GM23338 (cell line): ENCODE measurements at regions not wholly inside any gene's neighbourhood (a gene's known extent, or its start where the extent isn't known, plus 50 kb on each side); places are given as distances from the start of the nearest gene placed in this dataset.

Experiments
- ATAC-seq: fragments of 200-7000 bp; cut with Tn5 transposase; 3 replicates; pipeline ENCODE4 v1.9.1; 2020
- DNase-seq: peaks from one replicate; pipeline ENCODE4 v3.0.0-alpha.2; 2015; ENCODE audit warnings: low spot score
- H2AFZ ChIP-seq: fragments of 200-600 bp; sonication (generic); 2 replicates; pipeline ENCODE4 v1.8.0; 2016; ENCODE audit warnings: antibody characterized with exemption, mild to moderate bottlenecking, moderate library complexity
- H3F3A ChIP-seq: fragments of 200-600 bp; sonication (generic); replicated peaks from 2 replicates; pipeline ENCODE4 v1.8.0; 2017; ENCODE audit warnings: antibody characterized with exemption, mixed run types, low read depth
- H3K27ac ChIP-seq: fragments of 200-600 bp; sonication (generic); 2 replicates; pipeline ENCODE4 v1.6.1; 2016; ENCODE audit warnings: low read depth
- H3K27me3 ChIP-seq: fragments of 200-600 bp; sonication (generic); 2 replicates; pipeline ENCODE4 v1.8.0; 2016; ENCODE audit warnings: mild to moderate bottlenecking, mixed run types, moderate library complexity; ENCODE audit not compliant: insufficient read depth
- H3K36me3 ChIP-seq: fragments of 200-600 bp; sonication (generic); 2 replicates; pipeline ENCODE4 v1.8.0; 2016; ENCODE audit warnings: mild to moderate bottlenecking; ENCODE audit not compliant: insufficient read depth
- H3K4me1 ChIP-seq: fragments of 200-600 bp; sonication (generic); 2 replicates; pipeline ENCODE4 v1.8.0; 2016; ENCODE audit warnings: mild to moderate bottlenecking, moderate library complexity; ENCODE audit not compliant: insufficient read depth
- H3K4me2 ChIP-seq: fragments of 200-600 bp; sonication (generic); 2 replicates; pipeline ENCODE4 v1.7.1; 2017; ENCODE audit warnings: mixed run types
- H3K4me3 ChIP-seq: fragments of 200-600 bp; sonication (generic); 2 replicates; pipeline ENCODE4 v1.6.1; 2016; ENCODE audit warnings: mixed run types
- H3K79me2 ChIP-seq: fragments of 200-600 bp; sonication (generic); replicated peaks from 2 replicates; pipeline ENCODE4 v1.8.0; 2017; ENCODE audit warnings: mild to moderate bottlenecking; ENCODE audit not compliant: insufficient read depth
- H3K9me2 ChIP-seq: fragments of 200-600 bp; sonication (generic); 2 replicates; pipeline ENCODE4 v1.8.0; 2017; ENCODE audit not compliant: insufficient read depth
- H4K20me1 ChIP-seq: fragments of 200-600 bp; sonication (generic); replicated peaks from 2 replicates; pipeline ENCODE4 v1.8.0; 2017; ENCODE audit warnings: mild to moderate bottlenecking; ENCODE audit not compliant: insufficient read depth
- H3K27ac Mint-ChIP-seq: 2 replicates; pipeline ENCODE4 v1.8.0; 2020; ENCODE audit warnings: inconsistent platforms, mild to moderate bottlenecking, moderate library complexity, mixed read lengths
- H3K27me3 Mint-ChIP-seq: 3 replicates; pipeline ENCODE4 v1.8.0; 2022; ENCODE audit warnings: low read depth, mild to moderate bottlenecking, moderate library complexity, mixed read lengths, inconsistent platforms; ENCODE audit not compliant: insufficient read depth, poor library complexity
- H3K36me3 Mint-ChIP-seq: 3 replicates; pipeline ENCODE4 v1.8.0; 2021; ENCODE audit warnings: low read depth, mild to moderate bottlenecking, inconsistent platforms, moderate library complexity, mixed read lengths
- H3K4me1 Mint-ChIP-seq: 3 replicates; pipeline ENCODE4 v1.8.0; 2020; ENCODE audit warnings: mild to moderate bottlenecking, inconsistent platforms, mixed read lengths
- H3K4me3 Mint-ChIP-seq: 3 replicates; pipeline ENCODE4 v1.8.0; 2021; ENCODE audit warnings: moderate library complexity, mild to moderate bottlenecking, inconsistent platforms, mixed read lengths
- H3K9me3 Mint-ChIP-seq: 3 replicates; pipeline ENCODE4 v1.8.0; 2020; ENCODE audit warnings: moderate library complexity, mild to moderate bottlenecking, inconsistent platforms, mixed read lengths
- CREB1 ChIP-seq: fragments of 250-450 bp; sonication (Bioruptor Pico); IDR thresholded peaks from 2 replicates; pipeline ENCODE4 v1.5.0; 2020; ENCODE audit warnings: low read depth, mild to moderate bottlenecking, moderate library complexity
- CTCF ChIP-seq, 2 experiments: fragments of 200-600 bp in 1 of 2; sonication (generic) in 1 of 2; conservative IDR thresholded peaks; 2 replicates each; pipeline versions ENCODE4 v1.5.1 to v1.6.1; 2016 to 2017; ENCODE audit warnings: antibody characterized with exemption in 2 of 2, low read depth in 2 of 2, mild to moderate bottlenecking in 2 of 2, moderate library complexity in 1 of 2
- EZH2 ChIP-seq: fragments of 200-600 bp; sonication (generic); IDR thresholded peaks from one replicate; pipeline ENCODE4 v1.8.0; 2017; ENCODE audit warnings: antibody characterized with exemption, mild to moderate bottlenecking, low read depth; ENCODE audit not compliant: unreplicated experiment
- EZH2phosphoT487 ChIP-seq: fragments of 200-600 bp; sonication (generic); IDR thresholded peaks from one replicate; pipeline ENCODE4 v1.8.1; 2018; ENCODE audit warnings: antibody characterized with exemption; ENCODE audit not compliant: unreplicated experiment
- JUNB ChIP-seq: IDR thresholded peaks from one replicate; pipeline ENCODE4 v1.6.1; 2016; ENCODE audit warnings: antibody characterized with exemption; ENCODE audit not compliant: unreplicated experiment
- NANOG ChIP-seq: IDR thresholded peaks from 2 replicates; pipeline ENCODE4 v1.6.1; 2016; ENCODE audit warnings: antibody characterized with exemption, borderline replicate concordance
- POLR2AphosphoS5 ChIP-seq: IDR thresholded peaks from 2 replicates; pipeline ENCODE4 v1.6.1; 2016; ENCODE audit warnings: antibody characterized with exemption, low read depth
- REST ChIP-seq: IDR thresholded peaks from one replicate; pipeline ENCODE4 v1.6.1; 2018; ENCODE audit warnings: antibody characterized with exemption; ENCODE audit not compliant: unreplicated experiment
- STAT1 ChIP-seq: IDR thresholded peaks from one replicate; pipeline ENCODE4 v1.6.1; 2016; ENCODE audit warnings: antibody characterized with exemption; ENCODE audit not compliant: unreplicated experiment
- ZNF114 ChIP-seq: fragments of 250-450 bp; sonication (Bioruptor Pico); IDR thresholded peaks from 2 replicates; pipeline ENCODE4 v1.5.0; 2020; ENCODE audit warnings: mild to moderate bottlenecking, moderate library complexity
- ZNF462 ChIP-seq: fragments of 250-450 bp; sonication (Bioruptor Pico); IDR thresholded peaks from 2 replicates; pipeline ENCODE4 v1.5.0; 2020; ENCODE audit warnings: mild to moderate bottlenecking, moderate library complexity

DNA sequence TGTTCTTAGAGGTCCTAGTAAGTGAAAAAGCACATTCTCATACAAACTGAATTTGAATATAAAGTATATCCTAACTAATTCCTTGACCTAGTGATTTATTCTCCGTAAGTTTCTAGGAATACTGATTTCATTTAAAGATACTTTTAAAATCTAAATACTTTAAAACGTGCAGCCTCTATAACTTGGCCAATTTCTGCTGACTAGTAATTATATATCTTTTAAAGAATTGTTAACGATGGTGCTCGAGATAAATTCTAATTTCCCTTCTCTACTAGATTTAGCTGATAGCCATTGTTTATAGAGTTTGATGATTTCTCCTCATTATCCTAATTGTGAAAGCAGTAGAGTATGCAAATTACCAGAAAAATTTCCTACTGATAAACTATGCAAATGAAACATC lies 257.9 kb downstream of the ADAMTS20 start:
- Histone ChIP-seq H2AFZ (no peak overlapping the region), H3F3A (no peaks in the 10 kb centered on the region), H3K4me2 (no peak overlapping the region), H3K36me3 (no peaks in the 10 kb centered on the region; the same call in 1 of the 2 replicates), H3K27me3 (no peaks in the 10 kb centered on the region), H3K4me3 (no peak overlapping the region), H3K79me2 (no peaks in the 10 kb centered on the region), H3K4me1 (no peaks in the 10 kb centered on the region), H3K9me2 (0 out of 2 replicates have a peak, but pooled peaks cover 4% of the 10 kb centered on the region), H4K20me1 (no peaks in the 10 kb centered on the region), H3K27ac (no peak overlapping the region)
- no peak for ATAC-seq
- no peaks in the 10 kb centered on the region; the same call in 2 of the 3 replicates for H3K9me3 Mint-ChIP-seq
- DNase-seq: no peak
- peaks cover 6% of the 10 kb centered on the region; the same call in 2 of the 3 replicates for H3K4me1 Mint-ChIP-seq
- no peaks in the 10 kb centered on the region for H3K36me3 Mint-ChIP-seq
- TF ChIP-seq NANOG (no peak), JUNB (no peak), STAT1 (no peak), ZNF114 (no peak), CREB1 (CRISPR knock-in tag) (no peak), ZNF462 (CRISPR knock-in tag) (no peak), CTCF (conservative IDR thresholded peaks at IDR 0.05; ENCODE audit: low read depth in 2 of 2) (no peak), POLR2AphosphoS5 (no peak), EZH2phosphoT487 (no peak), EZH2 (no peak), REST (no peak)
- no peak overlapping the region for H3K27ac Mint-ChIP-seq
- H3K4me3 Mint-ChIP-seq: no peak overlapping the region
- H3K27me3 Mint-ChIP-seq: no peaks in the 10 kb centered on the region
